MCF 10A (cell line): ENCODE measurements at regions not wholly inside any gene's neighbourhood (a gene's known extent, or its start where the extent isn't known, plus 50 kb on each side); places are given as distances from the start of the nearest gene placed in this dataset.

Source experiments
- BruUV-seq: library from RNA; stranded (reverse); fragments of 400-500 nt; replicated peaks from 2 replicates; lab custom pipeline; 2021; lab: Mats Ljungman, UMichigan
- CTCF ChIA-PET: fragments of 300-600 bp; sonication (Branson Sonifier 250); formaldehyde crosslinking; extraction: SDS; loops from one replicate; lab custom pipeline; 2021; ENCODE audit warnings: antibody characterized with exemption, inconsistent platforms; lab: Yijun Ruan, JAX
- POLR2A ChIA-PET: fragments of 300-600, 350-650 bp; sonication (Branson Sonifier 250); formaldehyde crosslinking; extraction: SDS; loops from one replicate; lab custom pipeline; 2020; ENCODE audit warnings: antibody characterized with exemption, inconsistent platforms; lab: Yijun Ruan, JAX
- DNase-seq: peaks from one replicate; pipeline ENCODE4 v3.0.0-alpha.2; 2018; ENCODE audit not compliant: unreplicated experiment
- H3K27ac Mint-ChIP-seq: one replicate; pipeline ENCODE4 v1.8.0; 2022; ENCODE audit warnings: mild to moderate bottlenecking, low read depth, mixed read lengths; ENCODE audit not compliant: unreplicated experiment
- H3K27me3 Mint-ChIP-seq: one replicate; pipeline ENCODE4 v1.8.0; 2022; ENCODE audit warnings: mixed read lengths; ENCODE audit not compliant: insufficient read depth, unreplicated experiment
- H3K36me3 Mint-ChIP-seq: one replicate; pipeline ENCODE4 v1.8.0; 2022; ENCODE audit warnings: mild to moderate bottlenecking, moderate library complexity, mixed read lengths; ENCODE audit not compliant: insufficient read depth, unreplicated experiment
- H3K4me1 Mint-ChIP-seq: one replicate; pipeline ENCODE4 v1.8.0; 2022; ENCODE audit warnings: mixed read lengths; ENCODE audit not compliant: insufficient read depth, unreplicated experiment
- H3K4me3 Mint-ChIP-seq: one replicate; pipeline ENCODE4 v1.8.0; 2022; ENCODE audit warnings: mild to moderate bottlenecking, moderate library complexity, mixed read lengths; ENCODE audit not compliant: unreplicated experiment
- H3K9me3 Mint-ChIP-seq: one replicate; pipeline ENCODE4 v1.8.0; 2022; ENCODE audit warnings: mixed read lengths; ENCODE audit not compliant: unreplicated experiment
- CTCF ChIP-seq: fragments of 200-600 bp; IDR thresholded peaks from one replicate; pipeline ENCODE4 v1.8.0; 2022; ENCODE audit warnings: antibody characterized with exemption, mild to moderate bottlenecking; ENCODE audit not compliant: unreplicated experiment
- intact Hi-C: fragments of 100-400 bp; cut with micrococcal nuclease; formaldehyde crosslinking; loops from 2 replicates; pipeline ENCODE4 v1.14.1; 2022

- Mint-ChIP-seq H3K4me3 (no peak overlapping the region), H3K27ac (no peak overlapping the region), H3K4me1 (no peaks in the 10 kb centered on the region), H3K27me3 (no peaks in the 10 kb centered on the region), H3K9me3 (no peaks in the 10 kb centered on the region), H3K36me3 (no peaks in the 10 kb centered on the region)
- no TSS peak for BruUV-seq
- intact Hi-C loops = no loop called here
- no peak for DNase-seq
- ChIA-PET POLR2A (no interaction called here), CTCF (interaction anchor here (0.6 to 1.1 kb wide), 3 partner anchors 12 to 350 kb away, joined by 3 read pairs; no protein-coding TSS in a partner anchor)
- no peak for TF ChIP-seq CTCF
These were observed 484.7 kb upstream of the PODXL start for GRCh38 chr7:132041108-132041507.

DNA sequence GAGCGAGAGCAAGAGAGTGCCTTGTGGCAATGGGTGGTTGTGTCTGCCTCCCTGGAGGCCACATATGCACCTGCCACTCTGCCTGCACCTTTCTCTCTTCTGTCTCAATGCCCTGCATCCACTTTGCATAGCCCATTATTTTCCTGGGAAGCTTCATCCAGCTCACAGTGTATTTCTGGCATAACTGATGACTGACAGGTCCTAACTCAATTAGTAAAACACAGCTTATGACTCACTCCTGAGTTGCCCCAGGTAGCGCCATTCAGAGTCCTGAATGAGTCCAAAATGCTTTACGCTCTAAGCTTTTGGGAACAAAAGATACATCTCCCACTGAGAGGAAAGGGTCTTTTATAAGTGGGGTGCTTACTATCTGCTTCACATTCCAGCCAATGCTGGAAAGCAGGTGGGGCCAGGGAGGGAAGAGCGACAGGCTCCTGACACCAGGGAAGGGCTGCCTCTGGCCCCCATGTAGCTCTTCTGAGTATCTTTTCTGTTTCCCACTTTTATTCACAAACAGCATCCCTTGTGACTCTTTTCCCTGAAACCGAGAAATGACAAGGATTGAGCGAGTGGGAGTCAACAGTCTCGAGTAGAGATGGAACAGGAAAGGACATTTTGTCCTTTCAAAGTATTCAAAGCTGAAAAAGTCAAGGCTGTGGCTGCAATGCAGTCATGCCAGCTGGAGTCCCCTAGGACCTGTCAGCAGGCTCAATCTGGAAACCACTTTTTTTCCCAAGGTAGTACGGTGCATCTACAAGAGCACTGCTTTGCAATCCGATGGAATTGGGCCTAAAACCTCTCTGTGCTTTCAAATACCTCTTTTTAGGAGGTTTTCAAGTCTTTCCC lies 479.3 kb upstream of the PODXL start:
- intact Hi-C loops = no loop called here
- DNase-seq = peak; percentile 35
- TF ChIP-seq CTCF = no peak
- Mint-ChIP-seq H3K9me3 (no peaks in the 10 kb centered on the region), H3K27ac (no peak overlapping the region), H3K36me3 (no peaks in the 10 kb centered on the region), H3K4me3 (no peak overlapping the region), H3K4me1 (no peaks in the 10 kb centered on the region), H3K27me3 (no peaks in the 10 kb centered on the region)
- no TSS peak for BruUV-seq
- ChIA-PET CTCF (interaction anchor here (0.6 to 1.2 kb wide), 2 partner anchors 91 to 1088 kb away, joined by 3 read pairs; no protein-coding TSS in a partner anchor), POLR2A (no interaction called here)

- Mint-ChIP-seq H3K9me3 (no peaks in the 10 kb centered on the region), H3K36me3 (no peaks in the 10 kb centered on the region), H3K4me1 (no peaks in the 10 kb centered on the region), H3K27me3 (no peaks in the 10 kb centered on the region), H3K4me3 (no peak overlapping the region), H3K27ac (no peak overlapping the region)
- ChIA-PET CTCF (interaction anchor here (0.6 to 1.2 kb wide), 2 partner anchors 90 to 1089 kb away, joined by 3 read pairs; no protein-coding TSS in a partner anchor), POLR2A (interaction anchor here (0.6 kb wide), 1 partner anchor 1217 kb away, joined by 3 read pairs; no protein-coding TSS in a partner anchor)
- no peak for TF ChIP-seq CTCF
- no TSS peak for BruUV-seq
- DNase-seq = no peak
- intact Hi-C loops = no loop called here
These were observed 478.5 kb upstream of the PODXL start for GRCh38 chr7:132034748-132035416.

DNA sequence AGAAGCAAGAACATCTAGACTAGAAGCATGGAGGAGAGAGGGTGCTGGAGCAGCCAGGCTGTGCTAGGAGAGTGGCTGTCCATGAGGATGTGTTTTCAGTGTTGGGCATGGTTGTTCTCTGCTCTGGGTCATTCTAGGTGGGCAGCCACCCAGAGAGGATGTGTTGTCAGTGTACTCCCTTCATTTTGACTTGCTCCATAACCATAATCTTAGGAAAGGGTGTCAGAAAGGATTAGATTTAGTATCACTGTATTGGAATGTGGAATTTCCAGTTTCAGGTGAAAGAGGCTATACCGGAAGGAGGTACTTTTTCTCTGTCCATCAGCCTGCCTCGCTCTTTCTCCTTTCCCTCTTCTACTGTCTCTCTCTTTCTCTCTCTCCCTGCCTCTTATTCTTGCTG lies 474.5 kb upstream of the PODXL start:
- Mint-ChIP-seq H3K4me1 (no peaks in the 10 kb centered on the region), H3K4me3 (no peak overlapping the region), H3K36me3 (no peaks in the 10 kb centered on the region), H3K27ac (no peak overlapping the region), H3K9me3 (no peaks in the 10 kb centered on the region), H3K27me3 (no peaks in the 10 kb centered on the region)
- intact Hi-C loops = no loop called here
- DNase-seq = no peak
- POLR2A ChIA-PET = interaction anchor here (0.5 kb wide), 1 partner anchor 94 kb away, joined by 3 read pairs; no protein-coding TSS in a partner anchor
- CTCF ChIA-PET = no interaction called here
- BruUV-seq = no TSS peak
- TF ChIP-seq CTCF = no peak
